Right cardiac atrium (tissue), 5 donors: ENCODE measurements at regions not wholly inside any gene's neighbourhood (a gene's known extent, or its start where the extent isn't known, plus 50 kb on each side); places are given as distances from the start of the nearest gene placed in this dataset.

ENCODE experiments used
- ATAC-seq, 2 donors: fragments of 200-7000 bp; cut with Tn5 transposase; one replicate each; pipeline versions ENCODE4 v1.8.0 to v1.9.1; 2020; ENCODE audit warnings: moderate library complexity in 2 of 2, mild to moderate bottlenecking in 1 of 2
- DNase-seq, 3 donors: peaks; one replicate each; pipeline ENCODE4 v3.0.0-alpha.2; 2020
- H3K27ac ChIP-seq: one replicate; pipeline ENCODE4 v1.5.1; 2013; ENCODE audit warnings: mild to moderate bottlenecking, low read length, control low read depth, moderate library complexity
- H3K27me3 ChIP-seq: one replicate; pipeline ENCODE4 v1.6.1; 2013; ENCODE audit not compliant: control insufficient read depth, insufficient read depth
- H3K4me1 ChIP-seq: one replicate; pipeline ENCODE4 v1.6.1; 2013; ENCODE audit warnings: low read length; ENCODE audit not compliant: control insufficient read depth, insufficient read depth
- H3K4me3 ChIP-seq: one replicate; pipeline ENCODE4 v1.5.1; 2013; ENCODE audit warnings: low read length, control low read depth
- H3K9me3 ChIP-seq: one replicate; pipeline ENCODE4 v1.6.1; 2013; ENCODE audit warnings: low read length; ENCODE audit not compliant: control insufficient read depth
- whole genome bisulfite sequencing: extraction: QIAGEN DNeasy Blood & Tissue Kit; methylation state at CpG from one replicate; pipeline ENCODE4 v1.1.7; 2013; 5-methylcytosine and 5-hydroxymethylcytosine counted together
- intact Hi-C, 4 donors: fragments of 100-400 bp; cut with DNase I; formaldehyde crosslinking; loops; one replicate each; pipeline versions ENCODE4 v1.11.0 to v1.14.0; 2022 to 2023
- donor health status: healthy with polysubstance abuse.
- donor health status: DM: no; HTN: yes; CAD: no.
- donor health status: DM: no; HTN: no; CAD: no.
- donor health status: DM: no; HTN: yes; CAD: no; lungs with severe emphysema.
- donor health status: DM: yes; HTN: yes; CAD: no.

DNA sequence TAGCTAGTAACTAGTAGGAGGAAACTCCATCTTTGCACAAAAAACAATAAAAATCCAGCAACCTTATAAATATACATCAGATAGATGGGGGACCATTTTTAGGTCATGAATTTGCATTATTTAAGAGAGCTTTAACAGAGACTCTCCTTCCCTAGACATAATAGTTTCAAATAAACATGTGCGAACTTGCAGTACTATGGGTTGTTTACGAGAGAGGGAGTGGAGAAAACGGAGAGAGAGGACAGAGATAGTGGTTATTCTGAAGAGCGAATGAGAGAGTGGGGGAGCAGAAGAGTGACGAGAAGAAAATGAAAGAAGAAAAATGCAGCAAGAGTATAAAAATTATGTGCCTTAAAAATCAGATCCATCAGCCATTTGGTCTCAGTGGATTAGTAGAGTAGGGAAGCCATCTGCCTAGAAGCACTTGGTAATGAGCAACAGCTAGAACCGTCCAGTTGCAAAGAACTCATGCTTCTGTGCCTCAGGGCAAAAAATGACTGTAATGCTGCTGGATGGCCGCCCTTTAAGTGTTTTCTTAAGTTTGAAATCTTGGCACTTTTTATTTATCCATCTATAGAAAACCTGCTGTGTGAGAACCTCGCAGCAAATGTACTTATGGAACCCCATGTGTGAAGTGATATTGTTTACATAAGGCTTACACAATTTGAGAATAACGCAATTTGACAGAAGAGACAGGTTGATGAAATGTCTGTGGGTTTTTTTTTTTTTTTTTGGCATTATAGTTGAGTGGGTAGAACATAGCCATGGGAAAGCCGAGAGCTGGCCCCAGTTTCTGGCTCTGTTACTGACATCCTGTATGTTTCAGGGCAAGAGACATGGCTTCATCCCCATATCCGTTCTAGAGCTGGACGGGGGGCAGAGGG is 95.6 kb upstream of the ZNF608 start:
- Histone ChIP-seq H3K27me3 (no peaks in the 10 kb centered on the region), H3K4me1 (peaks cover 2% of the 10 kb centered on the region), H3K9me3 (no peaks in the 10 kb centered on the region), H3K4me3 (no peak overlapping the region), H3K27ac (peak overlapping the region; percentile 59)
- peak; percentile 59 to 84 (median 70) for DNase-seq
- peak; percentile 85 to 92 for ATAC-seq
- intact Hi-C loops, result no loop called here
- WGBS, result 78% methylated on average over 12 of the region's 12 CpGs

DNA sequence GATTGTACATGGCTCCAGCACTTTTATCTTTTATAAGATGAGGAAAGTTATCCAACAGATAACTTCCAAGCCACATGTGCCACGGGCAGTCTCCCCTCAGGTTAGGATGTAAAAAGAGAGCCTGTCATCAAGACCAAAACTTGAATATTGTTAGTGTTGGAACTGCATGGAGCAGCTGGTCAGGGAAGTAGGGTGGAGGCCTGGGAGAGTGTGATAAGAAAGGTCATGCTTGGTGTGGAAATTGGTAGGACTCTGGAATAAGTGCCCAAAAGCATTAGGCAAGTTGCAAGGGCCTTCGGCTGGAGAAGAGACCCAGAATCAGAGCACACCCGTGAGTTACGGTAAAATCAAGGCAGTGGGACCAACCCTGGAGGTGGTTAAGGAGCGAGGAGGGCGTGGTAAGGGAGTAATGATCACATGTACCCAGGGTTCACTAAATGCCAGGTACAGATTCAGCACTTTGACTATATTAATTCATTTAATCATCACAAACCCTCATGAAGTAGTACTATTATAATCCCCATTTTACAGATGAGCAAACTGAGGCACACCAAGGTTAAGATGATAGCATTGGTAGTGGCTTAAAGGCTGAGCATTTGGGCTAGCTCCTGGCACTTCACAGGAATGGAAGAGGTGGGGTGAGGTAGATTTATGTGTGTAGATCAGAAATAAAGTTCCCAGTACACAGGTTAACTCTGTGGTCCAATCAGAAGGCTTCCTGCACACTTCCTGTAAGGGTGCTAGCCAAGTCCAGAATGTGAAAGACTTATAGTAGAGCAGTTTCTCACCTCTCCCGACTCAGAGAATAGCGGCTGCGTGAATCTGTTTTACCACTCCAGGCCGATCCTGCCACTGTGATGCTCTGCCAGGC is 96.5 kb upstream of the ZNF608 start:
- Histone ChIP-seq H3K27ac (peak overlapping the region; percentile 59), H3K27me3 (no peaks in the 10 kb centered on the region), H3K9me3 (no peaks in the 10 kb centered on the region), H3K4me3 (no peak overlapping the region), H3K4me1 (peaks cover 2% of the 10 kb centered on the region)
- ATAC-seq, result peak; percentile 94 to 99
- DNase-seq, result peak in 1 of 3 donors; percentile 37
- intact Hi-C loops, result no loop called here
- 80% methylated on average over 10 of the region's 10 CpGs for WGBS

DNA sequence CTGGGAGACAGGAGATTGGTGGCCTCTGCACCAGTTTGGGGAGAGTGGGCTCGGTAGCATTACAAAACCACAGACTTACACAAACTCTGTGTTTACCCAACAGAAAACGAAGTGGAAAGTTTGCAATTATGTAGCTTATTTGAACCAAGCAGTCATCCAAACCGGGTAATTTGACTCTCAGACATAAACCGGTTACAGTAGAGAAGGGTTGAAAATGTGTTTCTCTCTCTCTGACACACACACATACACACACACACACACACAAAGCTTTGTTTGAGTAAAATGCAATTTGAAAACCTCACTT is 97.1 kb upstream of the ZNF608 start:
- no peak for ATAC-seq
- WGBS, result 72% methylated on average over 4 of the region's 4 CpGs
- peaks cover 2% of the 10 kb centered on the region for H3K4me1 ChIP-seq

DNA sequence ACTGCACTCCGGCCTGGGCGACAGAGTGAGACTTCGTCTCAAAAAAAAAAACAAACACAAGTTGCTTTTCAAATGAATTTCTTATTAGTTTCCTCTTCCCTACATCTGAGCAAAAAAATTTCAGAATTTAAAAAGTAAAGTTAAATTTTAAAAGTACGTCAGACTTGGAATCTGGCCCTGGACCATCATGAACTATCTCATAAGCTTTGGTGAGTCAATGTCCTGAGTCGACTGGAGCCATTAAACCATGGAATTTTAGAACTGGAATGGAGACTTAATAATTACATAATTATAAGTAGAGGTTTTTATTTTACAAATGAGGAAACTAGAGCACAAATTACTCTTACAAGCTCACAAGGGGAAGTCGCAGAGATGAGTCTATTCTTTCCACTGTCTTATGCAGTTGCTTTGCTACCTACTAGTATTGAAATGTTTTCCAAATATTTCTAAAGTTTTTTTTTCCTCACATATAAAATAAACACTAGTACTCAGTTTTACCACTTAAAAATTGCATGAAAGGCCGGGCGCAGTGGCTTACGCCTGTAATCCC is 98.0 kb upstream of the ZNF608 start:
- H3K4me3 ChIP-seq, result no peak overlapping the region
- no peaks in the 10 kb centered on the region for H3K27me3 ChIP-seq
- no peak overlapping the region for H3K27ac ChIP-seq
- peaks cover 3% of the 10 kb centered on the region for H3K4me1 ChIP-seq
- intact Hi-C loops, result no loop called here
- no peaks in the 10 kb centered on the region for H3K9me3 ChIP-seq
- DNase-seq (no peak), ATAC-seq (no peak)
- WGBS, result 87% methylated on average over 9 of the region's 9 CpGs

More for the DNA sequence above, 97.1 kb upstream of the ZNF608 start:
- Histone ChIP-seq H3K4me3 (no peak overlapping the region), H3K9me3 (no peaks in the 10 kb centered on the region), H3K27ac (no peak overlapping the region), H3K27me3 (no peaks in the 10 kb centered on the region)
- intact Hi-C loops, result no loop called here
- DNase-seq, result no peak

DNA sequence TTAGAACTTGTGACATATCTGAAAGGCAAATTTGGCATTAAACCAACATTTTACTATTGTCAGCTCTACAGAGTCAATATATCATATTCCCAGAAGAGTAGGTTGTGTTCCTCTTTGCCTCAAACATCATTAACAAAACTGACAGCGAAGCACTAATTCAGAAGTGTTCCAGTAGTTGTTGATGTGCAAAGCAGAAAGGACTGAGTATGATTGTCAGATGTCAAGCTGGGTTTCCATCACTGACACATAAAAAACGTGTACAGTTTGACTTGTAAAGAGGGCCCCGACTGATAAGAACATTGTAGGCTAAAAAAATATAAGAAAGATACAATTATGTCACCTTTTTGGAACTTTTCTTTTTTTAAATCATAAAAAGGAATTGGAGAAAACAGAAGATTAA is 101.5 kb upstream of the ZNF608 start:
- Histone ChIP-seq H3K27me3 (no peaks in the 10 kb centered on the region), H3K4me3 (no peak overlapping the region), H3K9me3 (no peaks in the 10 kb centered on the region), H3K27ac (no peak overlapping the region), H3K4me1 (peaks cover 3% of the 10 kb centered on the region)
- no peak for ATAC-seq
- intact Hi-C loops, result no loop called here
- WGBS, result 73% methylated on average over 3 of the region's 3 CpGs
- DNase-seq, result no peak

DNA sequence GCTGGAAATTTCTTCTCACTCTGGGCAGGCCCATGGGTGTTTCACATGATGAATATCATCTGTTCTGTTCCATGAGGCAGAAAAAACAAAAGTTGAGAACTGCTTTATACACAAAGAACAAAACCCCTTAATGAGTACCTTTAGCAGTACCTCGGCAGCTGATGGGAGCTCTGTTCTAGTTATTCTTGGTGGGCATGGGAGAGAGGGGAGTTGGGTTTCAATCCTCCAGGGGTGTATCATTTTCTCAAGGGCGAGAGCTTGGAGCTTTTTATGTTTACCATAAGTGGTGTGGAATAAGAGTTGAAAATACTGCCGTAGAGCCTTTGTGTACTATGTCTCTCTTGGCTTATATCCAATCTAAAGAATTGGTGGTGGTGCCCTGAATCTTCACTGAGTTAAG is 103.3 kb upstream of the ZNF608 start:
- 86% methylated on average over 3 of the region's 3 CpGs for WGBS
- intact Hi-C loops, result no loop called here

DNA sequence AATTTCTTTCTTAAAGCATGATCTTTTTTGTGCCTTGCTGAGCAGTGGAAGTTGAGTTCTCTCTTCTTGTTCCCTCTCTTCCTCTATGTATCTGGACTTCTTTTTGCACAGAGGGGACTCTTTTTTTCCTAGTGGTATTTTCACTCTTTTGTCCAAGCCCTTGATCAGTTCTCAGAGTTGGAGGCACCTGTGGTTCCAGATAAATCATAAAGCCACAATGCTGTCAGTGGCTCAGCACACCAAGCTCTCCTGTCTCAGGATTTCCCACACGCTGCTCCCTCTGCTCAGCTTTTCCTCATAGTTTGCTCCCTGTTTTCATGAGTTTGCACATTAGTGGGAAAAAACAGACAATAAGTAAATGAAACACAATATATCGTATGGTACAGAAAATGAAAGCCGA is 110.3 kb upstream of the ZNF608 start:
- DNase-seq (no peak), ATAC-seq (no peak)
- WGBS, result 93% methylated on average over 3 of the region's 3 CpGs
- H3K4me3 ChIP-seq, result no peak overlapping the region
- H3K27me3 ChIP-seq, result no peaks in the 10 kb centered on the region
- H3K4me1 ChIP-seq, result no peaks in the 10 kb centered on the region
- intact Hi-C loops, result no loop called here
- no peaks in the 10 kb centered on the region for H3K9me3 ChIP-seq
- no peak overlapping the region for H3K27ac ChIP-seq

More for the DNA sequence above, 103.3 kb upstream of the ZNF608 start:
- Histone ChIP-seq H3K9me3 (no peaks in the 10 kb centered on the region), H3K27ac (no peak overlapping the region), H3K4me3 (no peak overlapping the region), H3K27me3 (no peaks in the 10 kb centered on the region), H3K4me1 (peaks cover 1% of the 10 kb centered on the region)
- DNase-seq, result no peak
- ATAC-seq, result no peak

DNA sequence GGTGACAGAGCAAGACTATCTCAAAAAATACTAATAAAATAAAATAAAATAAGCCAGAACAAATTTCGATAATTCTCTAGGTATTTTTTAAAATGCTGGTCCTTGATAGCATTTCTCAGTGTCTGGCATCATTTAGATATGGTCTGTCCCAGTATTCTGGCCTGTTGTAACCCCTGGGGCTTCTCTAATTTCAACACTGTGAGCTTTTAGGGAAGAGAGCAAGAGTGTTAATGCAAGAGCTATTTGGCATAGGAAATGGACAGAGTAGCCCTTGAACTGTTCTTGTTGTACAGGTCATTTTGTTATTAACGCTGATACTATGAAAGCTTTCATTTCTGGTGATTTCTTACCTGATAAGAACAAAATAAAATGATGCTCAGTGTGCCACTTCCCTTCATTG is 112.2 kb upstream of the ZNF608 start:
- intact Hi-C loops, result no loop called here
- H3K9me3 ChIP-seq, result no peaks in the 10 kb centered on the region
- H3K27me3 ChIP-seq, result no peaks in the 10 kb centered on the region
- ATAC-seq, result peak; percentile 84 to 92
- H3K4me1 ChIP-seq, result no peaks in the 10 kb centered on the region
- DNase-seq, result no peak
- WGBS, result 63% methylated on average over 2 of the region's 2 CpGs
- no peak overlapping the region for H3K4me3 ChIP-seq
- no peak overlapping the region for H3K27ac ChIP-seq

DNA sequence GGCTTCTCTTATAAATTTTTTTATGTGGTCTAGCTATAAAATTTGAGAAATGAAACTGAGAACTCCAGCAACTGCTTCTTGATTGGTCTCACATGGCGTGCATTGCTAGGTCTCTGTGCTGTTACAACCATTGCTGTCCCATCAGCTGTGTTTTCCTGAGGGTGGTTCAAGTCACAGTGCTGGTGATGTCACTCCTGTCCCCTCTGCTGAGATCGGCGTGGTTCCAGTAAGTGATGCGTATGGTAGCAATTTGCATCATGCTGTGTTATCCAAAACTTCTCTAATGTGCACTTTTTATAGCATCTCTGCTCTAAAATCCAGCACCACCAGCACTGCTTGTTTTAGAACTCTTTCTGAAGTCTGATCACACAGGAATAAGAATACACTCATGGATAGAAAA is 112.6 kb upstream of the ZNF608 start:
- Histone ChIP-seq H3K4me1 (no peaks in the 10 kb centered on the region), H3K27me3 (no peaks in the 10 kb centered on the region), H3K27ac (no peak overlapping the region), H3K4me3 (no peak overlapping the region), H3K9me3 (no peaks in the 10 kb centered on the region)
- peak in 1 of 3 donors; percentile 41 for DNase-seq
- WGBS, result 74% methylated on average over 4 of the region's 4 CpGs
- intact Hi-C loops, result no loop called here
- ATAC-seq, result peak; percentile 68 to 74

DNA sequence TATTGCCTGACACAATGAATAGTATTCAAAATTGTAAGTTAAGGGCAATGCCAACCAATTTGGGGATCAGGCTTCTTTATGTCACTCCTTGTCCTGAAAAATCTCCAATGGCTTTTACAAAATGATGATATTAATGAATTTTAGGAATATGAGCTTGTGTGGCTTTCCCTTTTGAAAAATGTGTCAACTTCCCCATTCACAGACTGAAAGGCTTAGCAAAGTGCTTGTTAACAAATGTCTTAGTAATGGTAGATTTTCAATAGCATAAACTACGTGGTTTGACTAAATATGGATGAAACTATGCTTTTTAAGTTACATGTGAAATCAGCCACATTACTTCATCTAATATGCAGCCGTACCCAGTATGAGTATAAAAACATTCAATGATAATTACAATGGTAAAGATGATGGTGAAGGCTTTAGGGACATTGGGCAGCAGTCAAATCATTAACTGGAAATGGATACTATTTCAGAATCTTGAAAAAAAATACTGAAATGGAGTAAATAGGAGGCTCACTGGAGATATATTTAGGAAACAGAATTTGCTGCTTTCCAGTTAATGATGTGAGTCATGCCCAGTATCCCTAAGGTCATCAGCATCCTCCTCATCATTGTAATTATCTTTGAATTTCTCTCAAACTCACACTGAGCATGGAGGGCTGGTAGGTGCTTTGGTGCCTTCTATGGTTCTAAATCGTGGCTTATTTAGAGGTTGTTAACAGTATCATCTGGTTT is 113.3 kb upstream of the ZNF608 start:
- Histone ChIP-seq H3K27me3 (no peaks in the 10 kb centered on the region), H3K27ac (no peak overlapping the region), H3K4me1 (no peaks in the 10 kb centered on the region), H3K4me3 (no peak overlapping the region), H3K9me3 (no peaks in the 10 kb centered on the region)
- no peak for ATAC-seq
- intact Hi-C loops, result no loop called here
- 88% methylated on average over 3 of the region's 3 CpGs for WGBS
- no peak for DNase-seq
